CD4-positive, alpha-beta T cell treated with Interleukin-1 beta for 1 hour (primary cell): ENCODE measurements at regions not wholly inside any gene's neighbourhood (a gene's known extent, or its start where the extent isn't known, plus 50 kb on each side); places are given as distances from the start of the nearest gene placed in this dataset.
A peak's percentile ranks its signal among the peaks of the same experiment; 100 is the strongest.

ENCODE experiments used
- DNase-seq, 2 donors: peaks; one replicate each; pipeline ENCODE4 v3.0.0-alpha.2; 2020 to 2022

- DNase-seq: no peak
Observed at GRCh38 chr13:74644229-74644628, 510.0 kb upstream of the KLF12 start.

GRCh38 chr13:74641586-74641985, 507.4 kb upstream of the KLF12 start:
- no peak for DNase-seq

GRCh38 chr13:74633734-74634133, 499.5 kb upstream of the KLF12 start:
- DNase-seq: no peak

- DNase-seq: no peak
Observed at GRCh38 chr13:74629985-74630384, 495.8 kb upstream of the KLF12 start.

GRCh38 chr13:74625541-74625940, 491.3 kb upstream of the KLF12 start:
- no peak for DNase-seq

GRCh38 chr13:74623761-74624160, 489.6 kb upstream of the KLF12 start:
- no peak for DNase-seq

- no peak for DNase-seq
Observed at GRCh38 chr13:74622284-74622683, 488.1 kb upstream of the KLF12 start.

GRCh38 chr13:74620711-74621110, 486.5 kb upstream of the KLF12 start:
- DNase-seq: no peak

GRCh38 chr13:74620308-74620707, 486.1 kb upstream of the KLF12 start:
- DNase-seq: no peak

GRCh38 chr13:74597526-74597925, 463.3 kb upstream of the KLF12 start:
- no peak for DNase-seq

GRCh38 chr13:74596691-74597090, 462.5 kb upstream of the KLF12 start:
- DNase-seq: no peak

- DNase-seq: no peak
Observed at GRCh38 chr13:74593688-74594087, 459.5 kb upstream of the KLF12 start.

- no peak for DNase-seq
Observed at GRCh38 chr13:74586847-74587246, 452.6 kb upstream of the KLF12 start.

GRCh38 chr13:74576420-74576819, 442.2 kb upstream of the KLF12 start:
- DNase-seq: no peak

GRCh38 chr13:74575729-74576125, 441.5 kb upstream of the KLF12 start:
- peak; percentile 22 to 39 for DNase-seq

- no peak for DNase-seq
Observed at GRCh38 chr13:74574964-74575728, 440.9 kb upstream of the KLF12 start.

- no peak for DNase-seq
Observed at GRCh38 chr13:74573654-74574053, 439.4 kb upstream of the KLF12 start.

- no peak for DNase-seq
Observed at GRCh38 chr13:74571811-74572210, 437.6 kb upstream of the KLF12 start.

GRCh38 chr13:74570834-74571233, 436.6 kb upstream of the KLF12 start:
- no peak for DNase-seq

- DNase-seq: no peak
Observed at GRCh38 chr13:74570046-74570445, 435.8 kb upstream of the KLF12 start.

- DNase-seq: no peak
Observed at GRCh38 chr13:74569251-74569650, 435.0 kb upstream of the KLF12 start.

- no peak for DNase-seq
Observed at GRCh38 chr13:74567485-74567884, 433.3 kb upstream of the KLF12 start.

- no peak for DNase-seq
Observed at GRCh38 chr13:74562381-74562780, 428.2 kb upstream of the KLF12 start.

- no peak for DNase-seq
Observed at GRCh38 chr13:74561155-74561554, 427.0 kb upstream of the KLF12 start.

GRCh38 chr13:74560325-74560724, 426.1 kb upstream of the KLF12 start:
- DNase-seq: no peak
